ENCODE measurements at regions not wholly inside any gene's neighbourhood (a gene's known extent, or its start where the extent isn't known, plus 50 kb on each side); places are given as distances from the start of the nearest gene placed in this dataset.

GRCh38 chr14:86847140-86847539 is 1145.8 kb downstream of the GALC start:
- Histone ChIP-seq H3K79me1 (ENCODE audit: low read depth in 1 of 2, low read length in 2 of 2) (no peaks in the 10 kb centered on the region), H3K14ac (replicated peaks; ENCODE audit: low read depth, low read length) (0 out of 2 replicates have a peak overlapping the region, but pooled peaks have one; percentile 6), H3K18ac (ENCODE audit: low read depth, low read length) (no peak overlapping the region), H4K5ac (ENCODE audit: low read depth, low read length) (no peak overlapping the region), H3K9me3 (ENCODE audit: control insufficient read depth, insufficient read depth, low read length) (no peaks in the 10 kb centered on the region), H3K4me2 (ENCODE audit: low read depth, low read length) (no peak overlapping the region), H3K4me3 (ENCODE audit: insufficient read depth, low read depth, low read length) (no peak overlapping the region), H4K20me1 (ENCODE audit: insufficient read depth, low read length) (no peaks in the 10 kb centered on the region), H3K23ac (ENCODE audit: low read depth, low read length) (no peak overlapping the region), H2AK5ac (ENCODE audit: low read depth, low read length) (no peak overlapping the region), H3K9ac (ENCODE audit: low read depth, low read length) (no peak overlapping the region), H2AK9ac (replicated peaks; ENCODE audit: low read depth, low read length, poor library complexity) (no peak overlapping the region), H2AFZ (replicated peaks; ENCODE audit: low read length, poor library complexity) (no peak overlapping the region), H3K4me1 (ENCODE audit: control insufficient read depth, insufficient read depth, low read length) (peaks cover 2% of the 10 kb centered on the region; the same call in 1 of the 2 replicates), H2BK15ac (ENCODE audit: low read depth, low read length) (peak overlapping the region; percentile 53; the same call in 1 of the 3 replicates), H3K36me3 (ENCODE audit: control insufficient read depth, insufficient read depth, low read length) (no peaks in the 10 kb centered on the region), H3K9me1 (ENCODE audit: insufficient read depth, low read length) (no peaks in the 10 kb centered on the region), H3K56ac (ENCODE audit: extremely low read depth, insufficient read depth, low read length) (no peak overlapping the region), H2BK5ac (ENCODE audit: low read depth, low read length, poor library complexity, severe bottlenecking) (peak overlapping the region; percentile 8), H3K27me3 (ENCODE audit: control insufficient read depth, insufficient read depth, low read length) (no peaks in the 10 kb centered on the region), H4K91ac (ENCODE audit: insufficient read depth, low read depth, low read length) (no peak overlapping the region), H3K4ac (ENCODE audit: low read depth, low read length) (peak overlapping the region; percentile 14), H2BK20ac (ENCODE audit: low read depth, low read length) (peak overlapping the region; percentile 32), H4K8ac (ENCODE audit: low read depth in 2 of 2, low read length in 2 of 2) (no peak overlapping the region), H2BK120ac (ENCODE audit: low read depth, low read length) (peak overlapping the region; percentile 44), H3K27ac (ENCODE audit: insufficient read depth, low read length) (no peak overlapping the region)
- in situ Hi-C loops (cut with MboI; ENCODE audit: low sequenced_read_pairs) (no loop called here), intact Hi-C loops (cut with micrococcal nuclease) (no loop called here), dilution Hi-C loops (cut with HindIII; ENCODE audit: low sequenced_read_pairs, unreplicated experiment) (no loop called here)
- ATAC-seq (ENCODE audit: low read depth): peak; percentile 67
- no peak for TF ChIP-seq FOS (IDR thresholded peaks at IDR 0.05; ENCODE audit: low read depth, low read length)
- TF ChIP-seq BHLHE40 (IDR thresholded peaks at IDR 0.05; ENCODE audit: low read depth, low read length): no peak
- no peak for TF ChIP-seq NFE2L2 (IDR thresholded peaks at IDR 0.05; ENCODE audit: low read depth, low read length)
- TF ChIP-seq CEBPB (IDR thresholded peaks at IDR 0.05; ENCODE audit: low read depth, low read length): no peak
- no TSS peak for BruUV-seq (replicated peaks)
- peak; percentile 51 for DNase-seq
- ChIA-PET POLR2A (ENCODE audit: unreplicated experiment) (no interaction called here), CTCF (no interaction called here)
- WGBS, 2 experiments (ENCODE audit: extremely low coverage in 2 of 2, insufficient read length in 1 of 2): no CpG with 5 or more reads among the region's 3 CpGs

Data from IMR-90 (cell line).